Fibroblast of lung (primary cell): ENCODE measurements at regions not wholly inside any gene's neighbourhood (a gene's known extent, or its start where the extent isn't known, plus 50 kb on each side); places are given as distances from the start of the nearest gene placed in this dataset.

Experiments used
- CTCF ChIP-seq, 2 donors: IDR thresholded peaks in 1 of 2; conservative IDR thresholded peaks in 1 of 2; 1 replicate in 1 of 2; 2 replicates in 1 of 2; pipeline ENCODE4 v1.5.1; 2011 to 2012; ENCODE audit warnings: low read length in 2 of 2, control low read depth in 1 of 2, inconsistent platforms in 1 of 2, low read depth in 1 of 2, mild to moderate bottlenecking in 1 of 2
- EZH2 ChIP-seq: IDR thresholded peaks from 2 replicates; pipeline ENCODE4 v1.5.1; 2012; ENCODE audit warnings: low read length, control low read depth, mild to moderate bottlenecking; ENCODE audit errors: missing control alignments

GRCh38 chr3:6041894-6042293 is 819.0 kb upstream of the GRM7 start:
- TF ChIP-seq CTCF (conservative IDR thresholded peaks at IDR 0.05 in 1 of 2, IDR thresholded peaks at IDR 0.05 in 1 of 2; ENCODE audit: low read depth in 1 of 2, low read length in 2 of 2) (no peak), EZH2 (no peak)
